ENCODE measurements at regions not wholly inside any gene's neighbourhood (a gene's known extent, or its start where the extent isn't known, plus 50 kb on each side); places are given as distances from the start of the nearest gene placed in this dataset.
"Not testable (repeated sequence)": the region's sequence is repeated elsewhere in the genome, so short reads cannot be mapped to it uniquely, and the experiment has no call there.

DNA sequence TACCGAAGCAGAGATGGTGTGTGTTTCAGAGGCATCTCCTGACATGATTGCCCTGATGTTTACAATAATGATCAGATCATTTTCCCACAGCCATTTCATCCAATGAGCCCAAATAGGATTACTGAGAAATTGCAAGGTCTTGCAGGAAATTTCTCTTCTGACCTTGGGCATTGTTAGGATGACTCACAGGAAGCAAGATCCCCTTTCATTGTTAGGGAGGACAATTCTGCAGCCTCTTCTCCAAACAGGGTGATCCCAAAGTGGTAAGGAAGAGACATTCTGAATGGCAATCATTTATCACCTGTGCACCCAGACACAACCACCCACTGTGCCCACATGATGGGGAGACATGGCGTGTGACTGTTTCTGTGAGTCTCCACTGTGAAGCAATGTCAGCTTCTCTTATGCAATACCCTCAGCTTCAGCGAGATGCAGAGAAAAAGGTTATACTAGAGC lies 306.7 kb upstream of the XYLT1 start:
- no peak for DNase-seq

- DNase-seq: no peak
Observed at GRCh38 chr16:17776888-17777287, 306.1 kb upstream of the XYLT1 start.

GRCh38 chr16:17776465-17776864 lies 305.7 kb upstream of the XYLT1 start:
- DNase-seq: no peak

GRCh38 chr16:17775061-17775460 lies 304.3 kb upstream of the XYLT1 start:
- no peak for DNase-seq

DNA sequence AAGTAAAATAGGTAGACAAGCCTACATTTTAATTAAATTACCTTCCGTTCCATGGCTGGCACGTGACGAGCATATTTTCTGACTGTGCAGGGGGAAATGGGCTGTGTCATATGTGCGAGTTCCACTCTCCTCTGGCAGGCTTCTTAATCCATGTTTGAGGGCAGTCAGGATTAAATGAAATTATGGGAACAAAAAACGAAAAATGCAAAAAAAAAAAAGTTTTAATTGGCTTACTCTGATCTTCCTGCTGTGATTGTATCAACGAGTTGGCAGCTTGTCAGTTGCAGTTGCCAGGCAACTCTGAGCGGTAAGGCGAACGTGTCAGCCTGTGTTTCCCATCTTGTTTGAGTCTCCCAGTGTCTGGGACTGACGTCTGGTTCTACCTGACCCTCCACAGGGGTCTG lies 302.9 kb upstream of the XYLT1 start:
- DNase-seq: no peak

GRCh38 chr16:17770104-17770503 lies 299.3 kb upstream of the XYLT1 start:
- DNase-seq: no peak

DNA sequence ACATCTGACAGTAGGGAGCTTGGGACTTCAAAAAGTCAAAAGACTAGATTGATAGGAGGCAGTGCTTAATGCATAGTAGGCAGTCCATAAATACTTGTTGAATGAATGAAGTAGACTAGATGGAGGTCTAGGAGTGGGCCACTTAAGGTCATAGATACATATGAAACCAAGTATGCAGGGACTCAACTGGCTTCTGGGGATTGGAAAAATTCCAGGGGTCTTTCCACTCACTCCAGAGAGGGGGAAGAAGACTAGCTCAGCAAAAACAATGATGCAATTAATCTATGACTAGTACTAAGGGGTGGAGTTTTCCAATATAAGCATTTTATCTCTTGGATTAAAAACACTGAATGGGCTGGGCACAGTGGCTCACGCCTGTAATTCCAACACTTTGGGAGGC lies 298.3 kb upstream of the XYLT1 start:
- no peak for DNase-seq

GRCh38 chr16:17768257-17768656 lies 297.5 kb upstream of the XYLT1 start:
- DNase-seq: no peak

- no peak for DNase-seq
Observed at GRCh38 chr16:17766012-17766411, 295.3 kb upstream of the XYLT1 start.

DNA sequence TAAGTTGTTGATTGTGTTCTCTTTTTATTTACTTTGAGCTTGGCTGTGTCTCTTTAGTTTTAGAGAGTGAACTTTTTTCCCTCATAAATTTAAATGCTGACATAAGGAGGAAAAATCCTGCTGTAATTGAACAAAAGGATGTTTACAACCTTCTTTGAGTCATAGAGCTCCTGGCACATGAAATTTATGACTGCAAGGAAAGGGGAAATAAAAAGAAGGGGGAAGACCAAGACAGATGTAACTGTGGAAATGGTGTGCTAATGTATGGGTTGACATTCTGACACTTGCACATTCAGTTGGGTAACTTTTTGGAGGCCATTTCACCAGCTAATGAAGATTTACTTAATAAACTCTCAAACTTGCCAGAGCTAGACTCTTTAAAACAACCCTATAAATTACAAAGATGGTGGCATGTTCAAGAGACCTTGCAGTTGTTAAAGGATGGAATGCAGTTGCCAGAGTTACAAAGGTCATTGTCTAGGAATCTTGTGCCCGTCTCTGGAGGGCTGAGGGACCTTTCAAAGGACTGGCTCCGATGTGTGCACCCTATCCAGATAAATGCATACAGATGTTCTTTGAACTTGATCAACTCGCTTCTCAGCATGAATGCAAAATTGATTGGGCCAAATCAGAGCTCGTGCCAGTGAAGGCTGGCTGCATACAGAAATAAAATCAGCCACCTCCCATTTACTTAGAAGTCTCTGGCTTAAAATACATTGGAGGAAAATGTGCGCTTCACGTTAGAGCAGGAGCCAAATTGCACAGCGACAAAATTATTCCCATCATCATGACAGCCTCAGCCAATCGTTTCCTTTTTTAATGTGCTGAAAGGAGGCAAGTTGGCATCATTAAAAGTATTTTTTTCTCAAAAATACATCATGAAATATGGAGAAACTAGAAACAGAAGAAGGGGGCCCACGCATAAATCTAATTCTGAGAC lies 289.0 kb upstream of the XYLT1 start:
- no peak for DNase-seq

- DNase-seq: no peak
Observed at GRCh38 chr16:17757808-17758207, 287.0 kb upstream of the XYLT1 start.

DNA sequence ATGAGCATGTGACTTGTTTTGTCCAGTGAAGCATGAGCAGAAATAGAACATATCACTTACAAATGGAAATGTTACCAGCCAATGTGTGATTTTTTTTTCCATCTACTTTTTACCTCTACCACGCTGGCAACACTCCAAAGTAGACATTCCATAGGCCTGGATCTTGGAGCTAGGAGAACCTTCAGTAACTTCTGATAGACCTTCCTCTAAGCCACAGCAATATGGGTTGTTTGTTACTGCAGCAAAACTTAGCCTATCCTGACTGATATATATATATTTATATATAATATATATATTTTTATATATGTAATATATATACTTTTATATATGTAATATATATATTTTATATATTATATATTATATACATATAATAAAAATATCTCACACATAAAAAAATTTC lies 284.4 kb upstream of the XYLT1 start:
- DNase-seq: no peak

DNA sequence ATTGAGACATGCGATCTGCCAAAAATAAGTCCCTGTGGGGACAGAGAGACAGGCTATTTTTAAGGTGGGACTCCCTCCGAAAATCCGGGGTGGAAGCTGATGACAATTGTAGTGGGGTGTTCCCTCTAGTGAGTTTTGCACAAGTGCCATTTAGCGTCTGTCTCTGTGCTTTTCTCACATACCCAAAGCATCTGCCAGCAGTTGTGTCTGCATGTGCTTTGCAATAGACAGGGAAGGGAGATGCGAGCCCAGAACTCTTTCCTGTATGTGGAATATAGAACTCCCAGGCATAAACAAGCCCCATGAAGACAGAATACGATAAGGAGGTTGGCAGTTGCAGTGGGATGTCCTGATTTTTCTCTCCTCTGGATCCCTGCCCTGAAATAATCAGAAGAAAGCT lies 282.7 kb upstream of the XYLT1 start:
- DNase-seq: no peak

DNA sequence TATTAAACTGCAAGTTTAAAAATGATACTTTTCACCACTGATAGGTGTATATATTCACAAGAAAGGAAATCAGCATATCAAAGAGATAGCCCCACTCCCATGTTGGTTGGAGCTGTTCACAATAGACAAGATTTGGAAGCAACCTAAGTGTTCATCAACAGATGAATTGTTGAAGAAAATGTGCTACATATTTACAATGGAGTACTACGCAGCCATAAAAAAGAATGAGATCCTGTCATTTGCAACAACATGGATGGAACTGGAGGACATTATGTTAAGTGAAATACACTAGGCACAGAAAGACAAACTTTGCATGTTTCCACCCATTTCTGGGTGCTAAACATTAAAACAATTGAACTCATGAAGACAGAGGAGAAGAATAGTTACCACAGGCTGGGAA lies 278.9 kb upstream of the XYLT1 start:
- DNase-seq: no peak

DNA sequence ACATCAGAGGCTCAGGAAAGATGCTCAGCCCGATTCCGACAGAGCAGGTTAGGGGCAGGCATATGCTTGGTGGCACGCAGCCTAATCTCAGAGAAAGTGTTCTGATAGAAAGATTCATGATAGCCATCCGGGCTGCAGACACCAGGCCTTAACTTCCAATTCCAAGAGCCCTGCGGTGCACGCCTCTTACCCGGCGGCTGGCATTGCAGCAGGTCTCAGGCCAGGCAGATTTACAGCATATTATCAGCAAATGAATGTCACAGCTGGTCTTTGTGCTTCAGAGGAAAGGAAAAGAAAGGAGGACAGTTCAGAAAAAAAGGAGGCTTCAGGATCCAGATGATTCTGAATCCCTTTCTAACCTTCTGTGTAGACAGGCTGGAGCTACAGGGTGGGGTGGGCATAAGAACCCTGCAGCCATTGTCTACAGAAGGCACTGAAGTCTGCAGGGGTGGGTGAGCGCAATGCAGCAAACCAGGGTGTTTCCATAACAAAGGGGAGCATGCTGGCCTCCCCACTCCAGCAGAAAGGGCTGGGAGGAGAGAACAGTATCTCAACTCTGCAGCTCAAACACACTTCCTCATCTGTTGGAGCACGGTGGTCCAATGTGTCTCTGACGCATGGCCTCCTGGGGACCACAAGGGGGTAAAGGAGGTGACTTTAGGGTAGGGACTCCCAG lies 277.4 kb upstream of the XYLT1 start:
- no peak for DNase-seq

DNA sequence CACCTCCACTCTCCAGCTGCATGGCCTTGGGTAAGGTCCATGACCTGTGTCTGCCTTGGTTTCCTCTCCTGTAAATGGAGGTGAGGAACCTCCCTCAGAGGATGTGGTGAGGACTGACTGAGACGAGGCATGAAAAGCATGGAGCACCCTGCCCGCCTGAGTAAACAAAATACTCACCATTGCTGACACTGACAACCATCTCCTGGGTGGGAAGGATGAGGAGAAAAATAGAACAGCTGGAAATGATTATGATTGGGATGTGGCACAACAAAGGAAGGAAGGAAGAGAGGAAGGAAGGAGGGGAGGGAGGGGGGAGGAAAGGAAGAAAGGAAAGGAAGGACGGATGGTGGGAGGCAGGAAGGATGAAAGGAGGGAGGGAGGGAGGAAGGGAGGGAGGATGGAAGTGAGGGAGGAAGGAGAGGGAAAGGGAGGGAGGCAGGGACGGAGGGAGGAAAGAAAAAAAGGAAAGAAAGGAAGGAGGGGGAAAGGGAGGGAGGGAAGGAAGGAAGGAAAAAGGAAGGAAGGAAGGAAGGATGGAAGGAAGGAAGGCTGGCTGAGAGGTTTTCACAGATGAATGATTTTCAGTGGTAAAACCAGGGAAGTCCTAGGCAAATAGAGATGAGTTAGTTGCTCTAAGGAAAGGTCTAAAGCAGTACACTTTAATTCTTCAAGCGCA lies 276.5 kb upstream of the XYLT1 start:
- no peak for DNase-seq

DNA sequence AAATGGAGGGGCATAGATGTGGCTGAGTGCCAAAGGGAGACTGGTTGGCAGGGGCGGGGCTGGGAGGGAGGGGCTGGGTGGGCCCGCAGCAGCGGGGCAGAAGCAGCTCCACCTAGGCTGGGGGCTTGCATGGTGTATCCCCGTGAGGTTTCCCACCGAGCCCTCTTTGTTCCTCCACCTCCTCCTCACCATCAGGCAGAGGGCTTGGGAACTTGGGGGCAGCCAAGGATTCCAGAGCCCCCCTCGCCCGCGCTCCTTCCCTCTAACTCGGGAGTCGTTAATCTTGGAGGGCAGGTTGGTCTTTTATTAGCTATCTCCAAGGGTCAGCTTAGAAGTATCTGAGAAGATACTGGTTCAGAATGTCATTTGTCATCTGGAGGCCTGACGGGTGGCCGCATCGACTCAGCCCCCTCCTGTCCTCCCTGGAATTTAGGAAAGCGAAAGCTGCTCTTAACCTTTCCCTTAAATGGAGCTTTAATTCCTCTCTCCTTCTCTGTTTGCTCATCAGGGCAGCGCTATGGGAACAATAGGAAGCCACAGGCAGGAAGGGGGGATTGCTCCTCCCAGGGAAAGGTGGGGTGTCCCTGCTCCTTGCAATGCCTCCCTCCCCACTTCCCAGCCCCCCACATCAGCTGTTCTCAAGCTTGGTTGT lies 274.3 kb upstream of the XYLT1 start:
- no peak for DNase-seq

DNA sequence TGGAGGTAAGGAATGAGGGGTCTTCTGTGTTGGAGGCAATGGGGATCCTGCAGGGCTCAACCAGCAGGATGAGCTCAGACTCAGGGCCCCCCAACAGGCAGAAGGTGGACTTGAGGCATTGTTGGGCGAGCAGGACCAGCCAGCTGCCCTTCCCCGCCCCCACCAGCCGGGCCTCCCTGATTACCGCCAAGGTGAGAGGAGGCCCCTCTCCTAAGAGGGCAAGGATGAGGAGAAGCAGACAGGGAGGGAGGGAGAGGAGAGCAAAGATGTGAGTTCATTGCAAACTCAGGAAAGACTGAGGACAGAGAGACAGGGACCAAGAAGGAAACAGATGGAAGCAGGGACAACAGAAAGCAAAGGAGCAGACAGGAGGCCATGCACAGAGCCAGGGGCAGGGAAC lies 272.8 kb upstream of the XYLT1 start:
- no peak for DNase-seq

- no peak for DNase-seq
Observed at GRCh38 chr16:17743158-17743557, 272.4 kb upstream of the XYLT1 start.

DNA sequence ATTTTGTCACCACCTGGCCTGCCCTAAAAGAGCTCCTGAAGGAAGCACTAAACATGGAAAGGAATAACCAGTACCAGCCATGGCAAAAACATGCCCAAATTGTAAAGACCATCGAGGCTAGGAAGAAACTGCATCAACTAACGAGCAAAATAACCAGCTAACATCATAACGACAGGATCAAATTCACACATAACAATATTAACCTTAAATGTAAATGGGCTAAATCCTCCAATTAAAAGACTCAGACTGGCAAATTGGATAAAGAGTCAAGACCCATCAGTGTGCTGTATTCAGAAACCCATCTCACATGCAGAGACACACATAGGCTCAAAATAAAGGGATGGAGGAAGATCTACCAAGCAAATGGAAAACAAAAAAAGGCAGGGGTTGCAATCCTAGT lies 264.3 kb upstream of the XYLT1 start:
- DNase-seq: not testable (repeated sequence)

GRCh38 chr16:17729820-17730219 lies 259.1 kb upstream of the XYLT1 start:
- DNase-seq: no peak

GRCh38 chr16:17728196-17728595 lies 257.4 kb upstream of the XYLT1 start:
- DNase-seq: no peak

DNA sequence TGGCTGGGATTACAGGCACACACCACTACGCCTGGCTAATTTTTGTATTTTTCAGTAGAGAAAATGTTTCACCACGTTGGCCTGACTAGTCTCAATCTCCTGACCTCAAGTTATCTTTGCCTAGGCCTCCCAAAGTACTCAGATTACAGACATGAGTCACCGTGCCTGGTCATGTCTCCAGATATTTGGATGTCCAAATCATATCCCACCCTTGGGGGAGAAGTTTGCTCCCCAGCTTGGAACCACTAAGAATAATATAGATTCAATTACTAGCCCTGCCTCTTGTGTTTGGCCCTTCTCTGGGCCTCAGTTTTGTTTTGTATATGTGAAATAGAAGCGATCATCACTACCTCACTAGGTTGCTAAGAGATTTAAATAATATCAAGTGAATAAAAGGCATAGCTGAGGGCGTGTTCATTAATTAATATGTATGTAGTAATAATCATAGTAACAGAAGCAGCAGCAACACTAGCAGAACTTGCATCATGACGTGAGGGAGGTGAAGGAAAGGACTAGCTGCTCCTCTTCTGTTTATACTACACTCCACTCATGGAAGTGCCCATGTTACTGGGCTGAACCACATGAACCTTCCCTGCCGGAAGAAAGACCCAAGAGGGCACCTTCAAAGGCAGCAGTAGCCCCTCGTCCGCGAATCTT lies 253.6 kb upstream of the XYLT1 start:
- no peak for DNase-seq
